ENCODE measurements at regions not wholly inside any gene's neighbourhood (a gene's known extent, or its start where the extent isn't known, plus 50 kb on each side); places are given as distances from the start of the nearest gene placed in this dataset.

DNA sequence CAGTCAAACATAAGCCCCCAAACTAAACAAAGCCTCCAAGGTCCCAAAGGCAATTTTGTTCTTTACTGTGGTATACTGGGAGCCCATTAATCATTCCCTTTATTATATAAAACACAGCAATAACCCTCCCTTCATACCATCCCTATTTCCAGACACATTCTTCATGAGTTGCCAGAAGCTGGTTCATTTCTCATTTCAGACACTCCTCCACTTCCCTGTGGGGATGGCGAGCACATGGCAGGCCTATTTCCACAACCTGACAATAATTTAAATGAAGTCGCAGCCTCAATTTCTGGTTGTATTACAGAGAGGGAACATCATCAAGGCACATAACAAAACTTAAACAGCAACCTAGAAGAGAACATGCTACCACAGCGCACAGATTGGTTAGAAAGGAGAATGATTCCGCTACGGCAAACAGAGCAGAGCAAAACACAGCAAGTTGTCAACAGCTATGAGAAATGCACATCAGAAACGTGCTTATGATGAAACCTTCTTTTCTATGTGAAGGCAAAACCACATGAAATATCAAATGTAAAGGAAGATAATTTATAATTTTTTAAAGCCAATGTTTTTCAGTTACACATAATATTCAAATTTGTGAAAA lies 63.3 kb upstream of the ARHGEF3 start:
- ATAC-seq (ENCODE audit: low read depth) = no peak
- Histone ChIP-seq H2AK9ac (replicated peaks; ENCODE audit: low read depth, low read length, poor library complexity) (no peak overlapping the region), H3K4me2 (ENCODE audit: low read depth, low read length) (no peak overlapping the region), H3K4ac (ENCODE audit: low read depth, low read length) (no peak overlapping the region), H2BK15ac (ENCODE audit: low read depth, low read length) (no peak overlapping the region), H3K27ac (ENCODE audit: insufficient read depth, low read length) (no peak overlapping the region), H4K91ac (ENCODE audit: insufficient read depth, low read depth, low read length) (no peak overlapping the region), H4K8ac (ENCODE audit: low read depth in 2 of 2, low read length in 2 of 2) (no peak overlapping the region), H2BK120ac (ENCODE audit: low read depth, low read length) (no peak overlapping the region), H2BK20ac (ENCODE audit: low read depth, low read length) (no peak overlapping the region), H3K9me3 (ENCODE audit: control insufficient read depth, insufficient read depth, low read length) (no peaks in the 10 kb centered on the region), H3K56ac (ENCODE audit: extremely low read depth, insufficient read depth, low read length) (no peak overlapping the region), H3K23ac (ENCODE audit: low read depth, low read length) (no peak overlapping the region), H2AFZ (replicated peaks; ENCODE audit: low read length, poor library complexity) (no peak overlapping the region), H3K27me3 (ENCODE audit: control insufficient read depth, insufficient read depth, low read length) (peaks cover 10% of the 10 kb centered on the region), H3K4me1 (ENCODE audit: control insufficient read depth, insufficient read depth, low read length) (peaks cover 4% of the 10 kb centered on the region), H3K9ac (ENCODE audit: low read depth, low read length) (no peak overlapping the region), H4K5ac (ENCODE audit: low read depth, low read length) (no peak overlapping the region), H3K4me3 (ENCODE audit: insufficient read depth, low read depth, low read length) (no peak overlapping the region), H3K36me3 (ENCODE audit: control insufficient read depth, insufficient read depth, low read length) (no peaks in the 10 kb centered on the region), H3K79me1 (ENCODE audit: low read depth in 1 of 2, low read length in 2 of 2) (no peaks in the 10 kb centered on the region), H3K14ac (replicated peaks; ENCODE audit: low read depth, low read length) (no peak overlapping the region), H2BK5ac (ENCODE audit: low read depth, low read length, poor library complexity, severe bottlenecking) (no peak overlapping the region), H3K9me1 (ENCODE audit: insufficient read depth, low read length) (peaks cover 4% of the 10 kb centered on the region; the same call in 1 of the 2 replicates), H4K20me1 (ENCODE audit: insufficient read depth, low read length) (no peaks in the 10 kb centered on the region), H3K18ac (ENCODE audit: low read depth, low read length) (no peak overlapping the region), H2AK5ac (ENCODE audit: low read depth, low read length) (no peak overlapping the region)
- dilution Hi-C loops (cut with HindIII; ENCODE audit: low sequenced_read_pairs, unreplicated experiment) = no loop called here
- WGBS, 2 experiments (ENCODE audit: extremely low coverage in 2 of 2, insufficient read length in 1 of 2) = no CpG with 5 or more reads among the region's 6 CpGs
- ChIA-PET CTCF (no interaction called here), POLR2A (ENCODE audit: unreplicated experiment) (no interaction called here)
- in situ Hi-C loops (cut with MboI; ENCODE audit: low sequenced_read_pairs) = no loop called here
- intact Hi-C loops (cut with micrococcal nuclease) = no loop called here
- no TSS peak for BruUV-seq (replicated peaks)
- TF ChIP-seq, protein P1, sequence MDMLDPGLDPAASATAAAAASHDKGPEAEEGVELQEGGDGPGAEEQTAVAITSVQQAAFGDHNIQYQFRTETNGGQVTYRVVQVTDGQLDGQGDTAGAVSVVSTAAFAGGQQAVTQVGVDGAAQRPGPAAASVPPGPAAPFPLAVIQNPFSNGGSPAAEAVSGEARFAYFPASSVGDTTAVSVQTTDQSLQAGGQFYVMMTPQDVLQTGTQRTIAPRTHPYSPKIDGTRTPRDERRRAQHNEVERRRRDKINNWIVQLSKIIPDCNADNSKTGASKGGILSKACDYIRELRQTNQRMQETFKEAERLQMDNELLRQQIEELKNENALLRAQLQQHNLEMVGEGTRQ (IDR thresholded peaks at IDR 0.05; ENCODE audit: low read depth, low read length) = no peak
- no peak for TF ChIP-seq FOS (IDR thresholded peaks at IDR 0.05; ENCODE audit: low read depth, low read length)
- TF ChIP-seq, protein P2, sequence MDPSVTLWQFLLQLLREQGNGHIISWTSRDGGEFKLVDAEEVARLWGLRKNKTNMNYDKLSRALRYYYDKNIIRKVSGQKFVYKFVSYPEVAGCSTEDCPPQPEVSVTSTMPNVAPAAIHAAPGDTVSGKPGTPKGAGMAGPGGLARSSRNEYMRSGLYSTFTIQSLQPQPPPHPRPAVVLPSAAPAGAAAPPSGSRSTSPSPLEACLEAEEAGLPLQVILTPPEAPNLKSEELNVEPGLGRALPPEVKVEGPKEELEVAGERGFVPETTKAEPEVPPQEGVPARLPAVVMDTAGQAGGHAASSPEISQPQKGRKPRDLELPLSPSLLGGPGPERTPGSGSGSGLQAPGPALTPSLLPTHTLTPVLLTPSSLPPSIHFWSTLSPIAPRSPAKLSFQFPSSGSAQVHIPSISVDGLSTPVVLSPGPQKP (IDR thresholded peaks at IDR 0.05; ENCODE audit: borderline replicate concordance, low read depth, low read length) = no peak
- TF ChIP-seq MXI1 (IDR thresholded peaks at IDR 0.05; ENCODE audit: borderline replicate concordance, low read depth, low read length) = no peak
- no peak for TF ChIP-seq POLR2A (IDR thresholded peaks at IDR 0.05; ENCODE audit: low read depth, low read length)
- no peak for DNase-seq
